OCI-LY1 (cell line): ENCODE measurements at regions not wholly inside any gene's neighbourhood (a gene's known extent, or its start where the extent isn't known, plus 50 kb on each side); places are given as distances from the start of the nearest gene placed in this dataset.
A peak's percentile ranks its signal among the peaks of the same experiment; 100 is the strongest.
"Not testable (repeated sequence)": the region's sequence is repeated elsewhere in the genome, so short reads cannot be mapped to it uniquely, and the experiment has no call there.

Experiments
- H2AFZ ChIP-seq: fragments of 200-600 bp; sonication (generic), shearing (Covaris generic); 2 replicates; pipeline ENCODE4 v1.6.0; 2014; ENCODE audit warnings: antibody characterized with exemption, mild to moderate bottlenecking, low read length
- H3F3A ChIP-seq: fragments of 200-600 bp; sonication (generic), shearing (Covaris generic); 2 replicates; pipeline ENCODE4 v1.6.0; 2014; ENCODE audit warnings: mild to moderate bottlenecking, antibody characterized with exemption, low read length, moderate library complexity; ENCODE audit not compliant: insufficient read depth
- H3K27ac ChIP-seq: fragments of 200-600 bp; sonication (generic); 2 replicates; pipeline ENCODE4 v1.5.1; 2014; ENCODE audit warnings: low read length, mixed run types, mild to moderate bottlenecking, low read depth; ENCODE audit not compliant: poor library complexity, severe bottlenecking
- H3K27me3 ChIP-seq: fragments of 200-600 bp; sonication (generic); 2 replicates; pipeline ENCODE4 v1.6.0; 2014; ENCODE audit warnings: antibody characterized with exemption, mild to moderate bottlenecking, low read length, moderate library complexity; ENCODE audit not compliant: insufficient read depth
- H3K36me3 ChIP-seq: fragments of 200-600 bp; sonication (generic); 2 replicates; pipeline ENCODE4 v1.6.1; 2014; ENCODE audit warnings: mild to moderate bottlenecking, antibody characterized with exemption, low read length, moderate library complexity, mixed read lengths; ENCODE audit not compliant: insufficient read depth
- H3K4me1 ChIP-seq: fragments of 200-600 bp; sonication (generic); 2 replicates; pipeline ENCODE4 v1.5.1; 2014; ENCODE audit warnings: mild to moderate bottlenecking, low read length, moderate library complexity; ENCODE audit not compliant: insufficient read depth, severe bottlenecking
- H3K4me2 ChIP-seq: fragments of 200-600 bp; sonication (generic), shearing (Covaris generic); 2 replicates; pipeline ENCODE4 v1.6.1; 2014; ENCODE audit warnings: low read length
- H3K4me3 ChIP-seq: fragments of 200-600 bp; sonication (generic); 2 replicates; pipeline ENCODE4 v1.5.1; 2014; ENCODE audit warnings: low read length, low read depth, mild to moderate bottlenecking, mixed read lengths; ENCODE audit not compliant: poor library complexity, severe bottlenecking
- H3K79me2 ChIP-seq: fragments of 200-600 bp; shearing (Covaris generic); 2 replicates; pipeline ENCODE4 v1.6.1; 2016; ENCODE audit warnings: mixed run types, low read length, mixed read lengths; ENCODE audit not compliant: insufficient read depth
- H3K9ac ChIP-seq: fragments of 200-600 bp; sonication (generic), shearing (Covaris generic); 2 replicates; pipeline ENCODE4 v1.6.1; 2014; ENCODE audit warnings: mild to moderate bottlenecking, low read length, mixed read lengths
- H3K9me2 ChIP-seq: fragments of 200-600 bp; sonication (generic), shearing (Covaris generic); 2 replicates; pipeline ENCODE4 v1.6.1; 2014; ENCODE audit warnings: low read depth, mild to moderate bottlenecking, low read length, mixed read lengths
- H3K9me3 ChIP-seq: fragments of 200-600 bp; shearing (Covaris generic); 2 replicates; pipeline ENCODE4 v1.6.1; 2014; ENCODE audit warnings: low read length, mixed read lengths
- H4K20me1 ChIP-seq: fragments of 200-600 bp; sonication (generic), shearing (Covaris generic); 2 replicates; pipeline ENCODE4 v1.6.0; 2016; ENCODE audit warnings: mild to moderate bottlenecking, low read length; ENCODE audit not compliant: insufficient read depth
- CTCF ChIP-seq: fragments of 200-600 bp; sonication (generic), shearing (Covaris generic); IDR thresholded peaks from 2 replicates; pipeline ENCODE4 v1.5.1; 2017; ENCODE audit warnings: mild to moderate bottlenecking, antibody characterized with exemption, low read length, moderate library complexity, mixed read lengths
- EZH2 ChIP-seq: fragments of 200-600 bp; sonication (generic), shearing (Covaris generic); IDR thresholded peaks from 2 replicates; pipeline ENCODE4 v1.8.0; 2017; ENCODE audit warnings: borderline replicate concordance, mixed run types, mild to moderate bottlenecking, antibody characterized with exemption, low read length, moderate library complexity, mixed read lengths

- no peaks in the 10 kb centered on the region for H3K9me2 ChIP-seq
- H3K4me1 ChIP-seq, result peaks cover 25% of the 10 kb centered on the region
- H4K20me1 ChIP-seq, result no peaks in the 10 kb centered on the region
- H3K36me3 ChIP-seq, result no peaks in the 10 kb centered on the region
- no peaks in the 10 kb centered on the region for H3K79me2 ChIP-seq
- H3K27me3 ChIP-seq, result no peaks in the 10 kb centered on the region
- H3K27ac ChIP-seq, result peak overlapping the region; percentile 52
- no peak overlapping the region for H2AFZ ChIP-seq
- H3K9ac ChIP-seq, result no peak overlapping the region
- H3F3A ChIP-seq, result no peaks in the 10 kb centered on the region
- TF ChIP-seq EZH2 (no peak), CTCF (no peak)
- H3K9me3 ChIP-seq, result no peaks in the 10 kb centered on the region
- no peak overlapping the region for H3K4me3 ChIP-seq
- H3K4me2 ChIP-seq, result no peak overlapping the region
Observed at GRCh38 chr6:68094070-68094469, 541.0 kb upstream of the ADGRB3 start.

- Histone ChIP-seq H3K4me1 (peaks cover 31% of the 10 kb centered on the region), H3K27ac (peak overlapping the region; percentile 81), H3K36me3 (no peaks in the 10 kb centered on the region), H3K9ac (peak overlapping the region; percentile 56), H3K4me3 (peak overlapping the region; percentile 36), H3K79me2 (no peaks in the 10 kb centered on the region), H3K4me2 (peak overlapping the region; percentile 69), H3K27me3 (no peaks in the 10 kb centered on the region), H3K9me2 (no peaks in the 10 kb centered on the region), H3F3A (no peaks in the 10 kb centered on the region), H4K20me1 (no peaks in the 10 kb centered on the region), H3K9me3 (no peaks in the 10 kb centered on the region), H2AFZ (peak overlapping the region; percentile 43)
- TF ChIP-seq EZH2, result no peak
Observed at GRCh38 chr6:68087399-68088133, 547.5 kb upstream of the ADGRB3 start.

- Histone ChIP-seq H3F3A (no peaks in the 10 kb centered on the region), H3K4me3 (no peak overlapping the region)
Observed at GRCh38 chr6:68086199-68086598, 548.9 kb upstream of the ADGRB3 start.

GRCh38 chr6:68085599-68085998, 549.5 kb upstream of the ADGRB3 start:
- H3K36me3 ChIP-seq, H3K4me3 ChIP-seq, H3K9me3 ChIP-seq, H3K27ac ChIP-seq, H3K4me2 ChIP-seq, H3F3A ChIP-seq, H3K9ac ChIP-seq, H3K27me3 ChIP-seq, H3K79me2 ChIP-seq, H2AFZ ChIP-seq, H3K9me2 ChIP-seq, H4K20me1 ChIP-seq: not testable (repeated sequence)
- peaks cover 31% of the 10 kb centered on the region for H3K4me1 ChIP-seq

More at GRCh38 chr6:68086199-68086598, 548.9 kb upstream of the ADGRB3 start:
- H3K27ac ChIP-seq, result peak overlapping the region; percentile 81
- no peaks in the 10 kb centered on the region for H3K27me3 ChIP-seq
- H3K79me2 ChIP-seq, result no peaks in the 10 kb centered on the region
- no peak for TF ChIP-seq CTCF
- TF ChIP-seq EZH2, result no peak
- H3K4me1 ChIP-seq, result peaks cover 31% of the 10 kb centered on the region
- H2AFZ ChIP-seq, result no peak overlapping the region
- no peaks in the 10 kb centered on the region for H3K9me2 ChIP-seq
- no peak overlapping the region for H3K4me2 ChIP-seq
- no peaks in the 10 kb centered on the region for H3K9me3 ChIP-seq
- no peaks in the 10 kb centered on the region for H4K20me1 ChIP-seq
- no peaks in the 10 kb centered on the region for H3K36me3 ChIP-seq
- H3K9ac ChIP-seq, result no peak overlapping the region
